NOMO-1 (cell line): ENCODE measurements at regions not wholly inside any gene's neighbourhood (a gene's known extent, or its start where the extent isn't known, plus 50 kb on each side); places are given as distances from the start of the nearest gene placed in this dataset.
A peak's percentile ranks its signal among the peaks of the same experiment; 100 is the strongest.
"Not testable (repeated sequence)": the region's sequence is repeated elsewhere in the genome, so short reads cannot be mapped to it uniquely, and the experiment has no call there.

Experiments
- DNase-seq, 2 experiments: peaks; one replicate each; lab custom pipeline; 2025; ENCODE audit not compliant: unreplicated experiment in 2 of 2; lab: John Stamatoyannopoulos, UW

DNA sequence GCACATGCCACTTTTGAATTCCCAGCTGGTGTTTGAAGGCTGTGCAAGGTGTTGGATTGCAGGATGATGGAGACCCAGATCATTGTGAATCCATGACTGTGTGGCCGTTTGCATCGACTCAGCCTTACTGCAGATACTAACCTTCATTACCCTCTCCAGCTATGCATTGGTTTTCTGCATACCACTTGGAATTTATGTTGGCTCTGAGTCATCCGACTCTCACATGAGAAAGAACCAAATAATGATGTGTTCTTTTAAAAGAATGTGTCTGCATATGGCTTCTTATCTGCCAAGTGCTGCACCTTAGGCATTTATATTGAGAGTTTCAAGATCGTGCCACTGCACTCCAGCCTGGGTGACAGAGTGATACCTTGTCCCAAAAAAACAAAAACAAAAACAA, 106.7 kb upstream of the PRKX start:
- DNase-seq, result no peak

DNA sequence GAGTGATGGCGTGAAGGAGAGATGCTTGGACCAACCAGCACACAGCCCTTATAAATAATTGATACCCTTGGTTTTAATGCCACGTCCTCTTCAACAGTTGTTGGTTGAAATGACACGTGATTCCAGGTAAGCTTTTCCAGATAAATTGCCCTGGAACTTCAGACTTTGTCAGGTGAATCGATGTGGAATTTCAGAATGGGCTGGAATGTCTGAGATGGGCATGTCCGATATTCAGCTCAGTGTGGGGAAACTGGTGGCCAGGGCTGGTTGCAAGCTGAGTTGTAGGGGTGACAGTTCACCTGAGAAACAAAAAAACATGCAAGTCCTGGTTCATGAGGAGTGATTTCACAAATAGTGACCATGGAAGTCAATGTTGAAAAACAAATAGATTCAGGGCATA, 104.0 kb upstream of the PRKX start:
- DNase-seq, result not testable (repeated sequence)

DNA sequence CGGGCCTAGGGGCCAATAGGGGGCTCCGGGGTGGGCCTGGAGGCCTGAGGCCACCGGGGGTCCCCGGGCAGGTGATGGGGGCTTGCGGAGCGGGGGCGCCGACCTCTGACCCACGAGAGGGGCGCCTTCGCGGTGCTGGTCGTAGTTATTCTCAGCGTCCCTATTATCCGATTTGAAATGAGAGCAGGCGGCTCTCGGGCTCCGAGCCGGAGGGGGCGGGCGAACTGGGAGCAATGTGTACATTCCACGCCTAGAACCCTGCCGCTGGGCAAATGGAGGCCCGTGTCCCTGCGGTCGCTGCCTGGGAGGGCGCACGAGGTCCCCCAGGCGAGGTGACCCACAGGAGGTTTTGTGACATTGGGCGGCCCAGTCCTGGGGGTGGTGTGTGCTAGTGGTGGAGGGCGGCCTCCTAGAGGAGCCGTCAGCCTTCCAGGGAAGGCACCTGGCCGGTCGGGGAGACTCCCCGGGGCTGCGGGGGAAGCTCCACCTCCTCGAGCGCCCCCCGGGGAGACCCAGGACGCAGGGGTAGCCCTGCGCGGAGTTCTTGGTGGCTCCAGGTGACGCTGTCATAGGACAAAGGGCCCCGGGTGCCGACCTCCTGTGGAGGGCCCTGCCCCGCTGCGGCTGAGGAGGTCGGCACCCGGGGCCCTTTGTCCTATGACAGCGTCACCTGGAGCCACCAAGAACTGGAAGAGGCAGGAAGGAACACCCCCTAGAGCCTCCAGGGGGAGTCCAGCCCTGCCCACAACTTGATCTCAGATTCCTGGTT, 102.6 kb upstream of the PRKX start:
- DNase-seq, result peak; percentile 18 to 46

DNA sequence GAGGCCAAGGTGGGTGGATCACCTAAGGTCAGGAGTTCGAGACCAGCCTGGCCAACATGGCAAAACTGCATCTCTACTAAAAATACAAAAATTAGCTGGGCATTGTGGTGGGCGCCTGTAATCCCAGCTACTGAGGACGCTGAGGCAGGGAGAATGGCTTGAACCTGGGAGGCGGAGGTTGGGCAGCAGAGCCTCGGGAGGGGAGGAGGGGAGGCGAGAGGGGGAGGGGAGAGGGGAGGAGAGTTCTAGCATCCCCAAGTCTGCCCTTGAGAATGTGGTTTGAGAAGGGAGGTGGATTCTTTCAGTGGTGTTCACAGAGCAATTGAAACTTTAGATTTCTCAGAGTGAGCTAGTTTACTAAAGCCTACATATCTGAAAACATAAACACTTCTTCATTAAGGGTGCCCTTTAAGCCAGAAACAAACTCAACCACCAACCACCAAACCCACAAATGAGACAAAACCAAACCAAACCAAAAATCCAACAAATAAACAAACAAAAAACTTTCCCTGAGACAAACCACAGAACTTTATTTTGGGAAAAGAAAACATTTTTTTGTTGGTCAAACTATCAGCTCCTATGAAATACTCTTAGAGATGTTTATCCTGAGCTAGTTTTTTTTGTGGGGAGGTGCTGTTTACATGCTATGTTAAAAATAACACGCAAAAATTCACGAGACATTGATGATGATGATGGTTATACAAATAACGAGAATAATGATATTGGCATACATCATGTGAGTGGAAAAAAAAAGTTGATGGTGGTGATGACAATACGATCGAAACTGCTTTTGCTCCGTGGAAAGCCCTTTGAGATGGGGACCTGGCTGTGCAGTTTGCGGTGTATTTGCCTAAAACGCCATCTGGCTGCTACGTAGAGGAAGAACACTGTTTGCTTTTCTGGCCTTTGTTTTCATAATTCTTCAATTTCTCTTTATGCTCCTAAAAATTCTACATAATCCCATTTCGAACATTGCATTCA, 98.2 kb upstream of the PRKX start:
- peak; percentile 42 to 53 for DNase-seq

DNA sequence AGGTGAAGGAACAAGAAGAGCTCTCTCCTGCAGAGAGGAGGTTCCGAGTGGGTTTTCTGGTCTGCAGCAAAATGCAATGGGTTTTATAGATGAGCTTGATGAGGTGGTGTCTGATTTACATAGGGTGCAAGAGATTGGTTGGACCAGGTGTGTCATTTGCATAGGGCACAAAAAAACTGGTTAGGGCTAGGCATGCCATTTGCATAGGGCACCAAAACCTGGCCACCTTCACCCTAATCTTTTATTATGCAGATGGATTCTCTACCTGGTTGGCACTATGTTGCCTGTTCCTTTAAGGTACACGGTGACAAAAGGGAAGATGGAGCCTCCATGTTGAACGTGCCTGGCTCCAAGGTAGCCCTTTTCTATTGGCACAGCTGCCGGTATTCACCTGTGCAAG, 94.5 kb upstream of the PRKX start:
- no peak for DNase-seq

DNA sequence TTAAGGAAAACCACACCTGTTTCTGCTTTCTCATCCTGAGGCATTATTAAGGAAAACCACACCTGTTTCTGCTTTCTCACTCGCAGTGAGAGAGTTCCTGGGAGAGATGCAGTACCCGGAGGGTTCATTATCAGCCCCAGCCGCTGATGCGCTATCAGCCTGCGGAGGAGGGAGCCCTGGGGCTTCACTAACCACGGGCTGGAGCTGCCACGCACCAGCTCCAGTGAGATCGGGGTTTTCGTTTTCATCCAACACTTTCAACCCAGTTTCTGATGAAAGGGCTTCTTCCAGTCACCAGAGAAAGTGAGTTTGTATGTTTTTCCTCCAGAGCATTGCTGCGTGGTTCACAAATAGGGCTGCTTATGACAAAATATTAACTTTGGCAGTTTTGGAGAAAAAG, 93.2 kb upstream of the PRKX start:
- DNase-seq, result no peak

DNA sequence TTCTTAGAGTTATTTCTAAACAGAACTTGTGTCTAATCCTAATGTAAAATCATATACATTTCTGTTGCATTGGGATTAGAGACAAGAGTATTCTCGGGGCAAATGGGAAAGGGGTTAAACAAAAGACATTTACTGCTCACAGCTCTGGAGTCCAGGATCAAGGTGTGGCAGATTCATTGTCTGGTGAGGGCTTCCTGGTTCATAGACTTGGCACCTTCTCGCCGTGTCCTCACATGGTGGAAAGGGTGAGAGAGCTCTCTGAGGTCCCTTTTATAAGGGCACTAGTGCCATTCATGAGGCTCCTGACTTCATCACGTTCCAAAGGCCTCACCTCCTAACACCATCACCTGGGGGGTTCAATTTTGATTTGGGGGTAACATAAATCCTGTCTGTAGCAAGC, 90.3 kb upstream of the PRKX start:
- DNase-seq, result no peak

DNA sequence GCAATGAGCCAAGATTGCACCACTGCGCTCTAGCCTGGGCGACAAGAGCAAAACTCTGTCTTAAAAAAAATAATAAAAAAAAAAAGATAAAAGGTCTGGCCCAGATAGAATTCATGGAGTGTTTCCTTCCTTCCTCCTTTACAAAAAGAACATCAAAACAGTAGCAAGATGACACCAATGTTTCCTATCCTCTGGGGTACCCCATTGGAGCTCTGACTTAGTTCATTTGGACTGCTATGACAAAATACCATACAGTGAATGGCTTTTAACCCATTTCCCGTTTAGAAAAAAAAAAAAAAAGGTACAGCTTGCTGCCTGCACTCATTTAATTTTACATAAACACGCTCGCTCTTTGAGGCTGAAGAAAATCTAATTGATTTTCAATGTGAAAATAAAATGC, 89.9 kb upstream of the PRKX start:
- DNase-seq, result no peak

DNA sequence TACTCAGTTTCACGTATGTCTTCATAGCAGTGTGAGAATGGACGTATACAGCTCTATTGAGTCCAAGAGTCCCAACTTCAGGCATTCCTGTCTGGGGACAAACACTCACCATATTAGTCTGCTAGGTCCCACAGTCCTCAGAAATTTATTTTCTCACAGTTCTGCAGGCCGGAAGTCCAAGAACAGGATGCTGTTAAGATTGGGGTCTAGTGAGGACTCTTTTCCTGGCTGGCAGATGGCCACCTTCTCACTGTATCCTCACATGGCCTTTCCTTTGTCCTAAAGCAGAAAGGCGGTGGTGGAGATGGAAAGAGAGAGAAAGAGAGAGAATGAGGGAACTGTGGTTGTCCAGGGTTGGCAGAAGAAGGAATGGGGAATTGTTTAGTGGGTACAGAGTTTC, 82.0 kb upstream of the PRKX start:
- DNase-seq, result not testable (repeated sequence)

DNA sequence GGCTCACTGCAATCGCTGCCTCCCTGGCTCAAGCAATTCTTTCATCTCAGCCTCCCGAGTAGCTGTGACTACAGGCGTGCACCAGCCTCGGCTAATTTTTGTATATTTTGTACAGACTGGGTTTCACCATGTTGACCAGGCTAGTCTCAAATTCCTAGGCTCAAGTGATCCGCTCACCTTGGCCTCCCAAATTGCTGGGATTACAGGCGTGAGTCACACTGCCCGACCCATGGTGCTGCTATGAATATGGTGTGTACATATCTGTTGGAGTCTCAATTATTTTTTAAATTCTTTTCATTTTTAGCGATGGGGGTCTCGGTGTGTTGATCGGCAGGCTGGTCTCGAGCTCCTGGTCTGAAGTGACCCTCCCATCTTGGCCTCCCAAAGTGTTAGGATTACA, 78.0 kb upstream of the PRKX start:
- DNase-seq, result no peak

DNA sequence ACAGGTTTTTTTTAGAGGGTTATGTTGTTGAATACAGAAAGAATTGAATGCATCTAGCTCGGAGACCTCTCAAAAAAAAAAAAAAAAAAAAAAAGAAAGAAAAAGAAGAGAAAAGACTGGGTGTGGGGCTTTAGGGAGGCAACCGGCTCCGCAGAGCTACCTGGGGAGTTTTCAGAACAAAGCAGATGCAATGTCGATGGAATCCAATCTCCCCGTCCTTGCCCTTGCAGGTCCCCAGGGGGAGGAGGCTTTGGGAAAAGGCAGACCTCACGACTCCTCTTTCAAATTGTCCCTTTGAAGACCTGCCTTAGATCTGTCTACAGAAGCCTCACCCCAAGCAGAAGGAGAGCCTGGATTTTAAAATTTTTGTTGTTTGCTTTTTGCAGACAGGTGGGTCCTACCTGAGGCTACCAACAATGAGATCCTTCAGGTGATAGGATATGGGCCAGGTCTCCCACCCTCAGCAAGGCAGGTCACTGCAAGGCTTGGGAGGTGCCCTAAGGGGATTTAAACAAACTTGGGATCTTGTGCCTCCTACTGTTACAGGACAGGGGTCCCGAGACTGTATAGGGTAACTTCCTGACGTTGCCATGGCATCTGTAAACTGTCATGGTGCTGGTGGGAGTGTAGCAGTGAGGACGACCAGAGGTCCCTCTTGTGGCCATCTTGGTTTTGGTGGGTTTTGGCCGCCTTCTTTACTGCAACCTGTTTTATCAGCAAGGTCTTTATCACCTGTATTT, 75.2 kb upstream of the PRKX start:
- no peak for DNase-seq

DNA sequence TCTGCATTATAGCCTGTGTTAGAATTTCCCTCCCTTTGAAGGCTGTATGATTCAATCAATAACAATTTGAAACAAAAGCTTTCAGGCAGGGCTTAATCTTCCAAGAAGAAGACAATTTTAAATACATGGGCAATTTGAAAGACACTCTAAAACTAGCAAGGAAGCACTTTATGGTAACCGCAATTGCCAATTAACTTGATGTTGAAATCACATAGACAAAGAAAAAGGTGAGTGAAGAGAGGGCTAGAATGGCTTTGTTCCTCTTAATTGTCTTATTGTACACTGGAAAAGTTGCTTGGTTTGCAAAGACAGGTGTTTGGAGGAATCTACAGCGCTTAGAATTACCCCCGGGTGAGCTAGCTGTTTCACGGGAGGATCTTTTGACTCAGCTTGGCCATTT, 74.4 kb upstream of the PRKX start:
- DNase-seq, result peak; percentile 77 to 87

DNA sequence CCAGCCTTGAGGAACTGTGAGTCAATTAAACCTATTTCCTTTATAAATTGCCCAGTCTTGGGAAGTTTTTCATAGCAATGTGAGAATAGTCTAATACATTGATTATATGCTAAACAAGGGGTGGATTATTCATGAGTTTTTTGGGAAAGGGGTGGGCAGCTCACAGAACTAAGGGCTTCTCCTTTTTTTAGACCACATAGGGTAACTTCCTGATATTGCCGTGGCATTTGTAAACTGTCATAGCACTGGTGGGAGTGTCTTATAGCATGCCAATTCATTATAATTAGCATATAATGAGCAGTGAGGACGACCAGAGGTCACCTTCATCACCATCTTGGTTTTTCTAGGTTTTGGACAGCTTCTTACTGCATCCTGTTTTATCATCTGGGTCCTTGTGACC, 72.4 kb upstream of the PRKX start:
- peak in 1 of 2 experiments; percentile 44 for DNase-seq

DNA sequence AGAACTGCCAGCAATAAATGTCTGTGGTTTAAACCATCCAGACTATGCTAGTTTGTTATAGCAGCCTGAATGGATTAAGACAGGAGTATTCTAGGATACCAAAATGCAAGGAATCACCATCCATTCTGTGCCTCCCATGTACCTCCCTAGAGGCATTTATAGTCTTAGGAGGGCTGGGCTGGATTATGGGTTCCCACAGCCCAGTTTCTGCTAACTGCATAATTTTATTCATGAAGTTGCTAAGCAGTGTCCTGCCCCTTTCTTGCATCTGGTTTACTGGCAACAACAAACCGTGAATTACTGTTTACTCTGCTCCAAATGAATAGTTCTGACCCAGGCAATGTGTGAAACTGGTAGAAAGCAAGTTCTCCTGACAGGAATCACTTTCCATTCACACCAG, 67.1 kb upstream of the PRKX start:
- no peak for DNase-seq

DNA sequence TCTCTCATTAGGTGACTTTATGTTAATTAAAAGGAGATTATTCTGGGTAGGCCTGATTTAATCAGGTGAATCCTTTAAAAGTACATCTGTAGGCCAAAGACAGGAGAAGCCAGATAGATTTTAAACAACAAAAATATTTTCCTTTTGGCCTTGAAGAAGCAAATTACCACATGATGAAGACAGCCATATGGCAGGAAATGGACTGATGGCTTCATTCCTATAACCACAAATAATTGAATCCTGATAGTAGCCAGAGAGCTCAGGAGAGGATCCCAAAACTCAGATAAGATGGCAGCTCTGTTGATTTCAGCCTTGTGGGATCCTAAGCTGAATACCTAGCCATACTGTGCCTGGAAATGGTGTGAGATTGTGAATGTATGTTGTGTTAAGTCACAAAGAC, 66.1 kb upstream of the PRKX start:
- DNase-seq, result no peak

DNA sequence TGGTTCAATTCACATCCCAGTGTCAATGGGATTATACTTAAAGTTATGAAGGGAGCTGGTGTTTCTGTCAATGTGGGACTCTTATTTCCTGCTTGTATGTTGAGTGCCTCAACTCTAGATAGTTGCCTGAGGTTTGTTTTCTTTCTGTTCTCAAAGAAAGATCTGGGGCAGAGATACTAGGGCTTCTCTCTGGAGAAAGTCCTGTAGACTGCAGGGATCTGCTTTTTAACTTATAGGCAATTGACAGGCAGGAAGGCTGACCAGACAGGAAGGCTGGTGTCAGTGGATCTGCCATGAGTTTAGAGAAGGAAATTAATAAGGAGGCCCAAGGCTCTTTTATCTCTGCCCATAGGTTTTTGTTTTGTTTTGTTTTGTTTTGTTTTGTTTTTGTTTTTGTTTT, 64.0 kb upstream of the PRKX start:
- DNase-seq, result no peak

DNA sequence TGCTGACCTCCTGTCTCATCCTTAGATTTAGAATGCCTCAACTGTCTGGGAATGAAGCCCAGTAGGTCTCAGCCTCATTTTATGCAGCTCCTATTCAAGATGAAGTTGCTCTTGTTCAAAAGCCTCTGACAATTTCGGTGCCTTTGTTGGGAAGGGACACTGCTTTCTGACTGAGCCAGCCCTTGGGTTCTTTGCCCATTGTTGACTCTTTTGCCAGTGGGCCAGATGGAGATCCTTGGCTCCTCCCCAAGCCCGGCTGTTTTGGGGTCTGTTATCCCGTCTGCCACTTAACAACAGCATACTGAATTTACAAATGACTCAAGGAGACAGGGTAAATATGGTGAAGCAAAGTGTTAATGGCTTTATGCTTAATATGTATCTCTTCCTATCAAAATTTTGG, 58.3 kb upstream of the PRKX start:
- DNase-seq, result no peak

DNA sequence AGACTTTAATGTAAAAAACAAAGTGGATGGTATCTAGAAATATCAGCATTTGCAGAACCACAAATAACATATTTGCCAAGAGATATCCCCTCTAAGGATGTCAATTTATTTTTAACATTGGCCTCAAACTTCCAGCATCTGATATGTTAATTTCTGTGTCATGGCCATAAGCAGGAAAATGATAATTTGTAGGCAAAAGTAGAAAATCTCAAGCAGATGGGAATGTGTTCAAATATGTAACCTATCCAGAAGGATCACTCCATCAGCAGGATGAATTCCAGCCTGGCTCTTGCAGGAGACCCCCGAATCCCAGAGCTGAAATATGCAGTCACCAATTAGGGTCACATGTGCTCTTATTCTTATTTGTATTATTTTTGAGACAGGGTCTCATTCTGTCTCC, 55.4 kb upstream of the PRKX start:
- DNase-seq, result no peak
